ENCODE measurements at regions not wholly inside any gene's neighbourhood (a gene's known extent, or its start where the extent isn't known, plus 50 kb on each side); places are given as distances from the start of the nearest gene placed in this dataset.

DNA sequence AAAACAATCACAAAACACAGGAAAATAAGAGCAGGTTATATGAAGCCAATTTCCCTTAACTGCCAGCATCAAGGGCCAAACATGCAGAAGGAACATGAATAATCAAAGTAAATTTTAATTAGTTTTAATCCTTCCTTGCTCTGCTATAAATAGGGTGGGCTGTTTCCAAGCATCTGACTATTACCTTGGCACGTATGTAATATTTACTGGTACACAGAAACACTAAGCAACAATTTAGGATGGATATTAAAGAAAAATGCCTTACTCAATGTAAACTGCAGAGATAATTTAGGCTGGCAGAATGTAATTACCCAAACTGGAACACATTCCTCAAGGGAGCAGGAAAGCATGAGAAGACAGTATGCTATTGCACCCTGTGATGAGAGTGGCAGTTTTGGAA is 468.2 kb downstream of the TDRD15 start:
- no TSS peak for BruUV-seq (replicated peaks)

More for the DNA sequence above, 468.2 kb downstream of the TDRD15 start:
- ATAC-seq (no peak), DNase-seq (ENCODE audit: low spot score) (no peak), FAIRE-seq (no peak)
- Histone ChIP-seq H4K20me1 (ENCODE audit: insufficient read depth, low read length) (no peaks in the 10 kb centered on the region), H3K4me1 (ENCODE audit: insufficient read depth, low read length) (no peaks in the 10 kb centered on the region), H3K27me3 (ENCODE audit: control insufficient read depth in 1 of 2, insufficient read depth in 2 of 2, low read length in 2 of 2) (no peaks in the 10 kb centered on the region), H3K79me2 (ENCODE audit: insufficient read depth, low read length) (no peaks in the 10 kb centered on the region), H3K9ac (ENCODE audit: insufficient read depth, low read depth, low read length) (no peak overlapping the region), H3K9me3 (ENCODE audit: low read length) (no peaks in the 10 kb centered on the region), H3K36me3 (replicated peaks in 1 of 2; ENCODE audit: control insufficient read depth in 1 of 2, insufficient read depth in 2 of 2, low read length in 2 of 2) (no peaks in the 10 kb centered on the region), H3K27ac (ENCODE audit: extremely low read length, insufficient read depth, low read length) (no peak overlapping the region), H2AFZ (ENCODE audit: low read length) (no peak overlapping the region), H3K4me2 (ENCODE audit: low read depth, low read length) (no peak overlapping the region), H3K4me3 (replicated peaks in 1 of 3; ENCODE audit: insufficient read depth in 1 of 3, low read depth in 2 of 3, low read length in 3 of 3) (no peak overlapping the region)
- 0% methylated on average over 1 of the region's 1 CpG for WGBS (ENCODE audit: low lambda C conversion rate)
- intact Hi-C loops (cut with micrococcal nuclease; ENCODE audit: unreplicated experiment): no loop called here
- TF ChIP-seq ZNF256 (CRISPR knock-in tag; conservative IDR thresholded peaks at IDR 0.05) (no peak), ZNF292 (CRISPR knock-in tag; IDR thresholded peaks at IDR 0.05; ENCODE audit: borderline replicate concordance, low read depth) (no peak), ZNF20 (CRISPR knock-in tag; IDR thresholded peaks at IDR 0.05) (no peak), REXO4 (CRISPR knock-in tag; IDR thresholded peaks at IDR 0.05; ENCODE audit: borderline replicate concordance) (no peak), PAF1 (CRISPR knock-in tag; IDR thresholded peaks at IDR 0.05) (no peak), ZNF3 (CRISPR knock-in tag; IDR thresholded peaks at IDR 0.05) (no peak), GABPB1 (CRISPR knock-in tag; IDR thresholded peaks at IDR 0.05) (no peak)
- TF ChIP-seq, protein P1, sequence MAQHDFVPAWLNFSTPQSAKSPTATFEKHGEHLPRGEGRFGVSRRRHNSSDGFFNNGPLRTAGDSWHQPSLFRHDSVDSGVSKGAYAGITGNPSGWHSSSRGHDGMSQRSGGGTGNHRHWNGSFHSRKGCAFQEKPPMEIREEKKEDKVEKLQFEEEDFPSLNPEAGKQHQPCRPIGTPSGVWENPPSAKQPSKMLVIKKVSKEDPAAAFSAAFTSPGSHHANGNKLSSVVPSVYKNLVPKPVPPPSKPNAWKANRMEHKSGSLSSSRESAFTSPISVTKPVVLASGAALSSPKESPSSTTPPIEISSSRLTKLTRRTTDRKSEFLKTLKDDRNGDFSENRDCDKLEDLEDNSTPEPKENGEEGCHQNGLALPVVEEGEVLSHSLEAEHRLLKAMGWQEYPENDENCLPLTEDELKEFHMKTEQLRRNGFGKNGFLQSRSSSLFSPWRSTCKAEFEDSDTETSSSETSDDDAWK (CRISPR knock-in tag; IDR thresholded peaks at IDR 0.05): no peak
- TF ChIP-seq, protein P2, sequence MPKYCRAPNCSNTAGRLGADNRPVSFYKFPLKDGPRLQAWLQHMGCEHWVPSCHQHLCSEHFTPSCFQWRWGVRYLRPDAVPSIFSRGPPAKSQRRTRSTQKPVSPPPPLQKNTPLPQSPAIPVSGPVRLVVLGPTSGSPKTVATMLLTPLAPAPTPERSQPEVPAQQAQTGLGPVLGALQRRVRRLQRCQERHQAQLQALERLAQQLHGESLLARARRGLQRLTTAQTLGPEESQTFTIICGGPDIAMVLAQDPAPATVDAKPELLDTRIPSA (CRISPR knock-in tag; IDR thresholded peaks at IDR 0.05; ENCODE audit: borderline replicate concordance): no peak
- TF ChIP-seq, protein P3, sequence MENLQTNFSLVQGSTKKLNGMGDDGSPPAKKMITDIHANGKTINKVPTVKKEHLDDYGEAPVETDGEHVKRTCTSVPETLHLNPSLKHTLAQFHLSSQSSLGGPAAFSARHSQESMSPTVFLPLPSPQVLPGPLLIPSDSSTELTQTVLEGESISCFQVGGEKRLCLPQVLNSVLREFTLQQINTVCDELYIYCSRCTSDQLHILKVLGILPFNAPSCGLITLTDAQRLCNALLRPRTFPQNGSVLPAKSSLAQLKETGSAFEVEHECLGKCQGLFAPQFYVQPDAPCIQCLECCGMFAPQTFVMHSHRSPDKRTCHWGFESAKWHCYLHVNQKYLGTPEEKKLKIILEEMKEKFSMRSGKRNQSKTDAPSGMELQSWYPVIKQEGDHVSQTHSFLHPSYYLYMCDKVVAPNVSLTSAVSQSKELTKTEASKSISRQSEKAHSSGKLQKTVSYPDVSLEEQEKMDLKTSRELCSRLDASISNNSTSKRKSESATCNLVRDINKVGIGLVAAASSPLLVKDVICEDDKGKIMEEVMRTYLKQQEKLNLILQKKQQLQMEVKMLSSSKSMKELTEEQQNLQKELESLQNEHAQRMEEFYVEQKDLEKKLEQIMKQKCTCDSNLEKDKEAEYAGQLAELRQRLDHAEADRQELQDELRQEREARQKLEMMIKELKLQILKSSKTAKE (CRISPR knock-in tag; IDR thresholded peaks at IDR 0.05; ENCODE audit: borderline replicate concordance): no peak
- TF ChIP-seq, protein P4, sequence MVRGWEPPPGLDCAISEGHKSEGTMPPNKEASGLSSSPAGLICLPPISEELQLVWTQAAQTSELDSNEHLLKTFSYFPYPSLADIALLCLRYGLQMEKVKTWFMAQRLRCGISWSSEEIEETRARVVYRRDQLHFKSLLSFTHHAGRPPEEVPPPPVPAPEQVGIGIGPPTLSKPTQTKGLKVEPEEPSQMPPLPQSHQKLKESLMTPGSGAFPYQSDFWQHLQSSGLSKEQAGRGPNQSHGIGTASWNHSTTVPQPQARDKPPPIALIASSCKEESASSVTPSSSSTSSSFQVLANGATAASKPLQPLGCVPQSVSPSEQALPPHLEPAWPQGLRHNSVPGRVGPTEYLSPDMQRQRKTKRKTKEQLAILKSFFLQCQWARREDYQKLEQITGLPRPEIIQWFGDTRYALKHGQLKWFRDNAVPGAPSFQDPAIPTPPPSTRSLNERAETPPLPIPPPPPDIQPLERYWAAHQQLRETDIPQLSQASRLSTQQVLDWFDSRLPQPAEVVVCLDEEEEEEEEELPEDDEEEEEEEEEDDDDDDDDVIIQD (CRISPR knock-in tag; IDR thresholded peaks at IDR 0.05; ENCODE audit: low read depth): no peak
- POLR2A ChIA-PET: no interaction called here
- in situ Hi-C loops (cut with HindIII; ENCODE audit: extremely low pct_ligation_motif_present, low pct_unique_long_range_greater_than_20kb): no loop called here
- CTCF ChIA-PET (ENCODE audit: low intra/inter-chr PET ratio, low total read pairs): no interaction called here

All from HepG2 (cell line).